Activated CD4-positive, alpha-beta T cell treated with anti-CD3 and anti-CD28 coated beads, Interleukin-2, amount 50 U/mL, for 24 hours (primary cell): ENCODE measurements at regions not wholly inside any gene's neighbourhood (a gene's known extent, or its start where the extent isn't known, plus 50 kb on each side); places are given as distances from the start of the nearest gene placed in this dataset.

Experiments
- DNase-seq, 2 donors: peaks; one replicate each; pipeline ENCODE4 v3.0.0-alpha.2; 2020; ENCODE audit warnings: low read depth in 1 of 2, low spot score in 1 of 2

DNA sequence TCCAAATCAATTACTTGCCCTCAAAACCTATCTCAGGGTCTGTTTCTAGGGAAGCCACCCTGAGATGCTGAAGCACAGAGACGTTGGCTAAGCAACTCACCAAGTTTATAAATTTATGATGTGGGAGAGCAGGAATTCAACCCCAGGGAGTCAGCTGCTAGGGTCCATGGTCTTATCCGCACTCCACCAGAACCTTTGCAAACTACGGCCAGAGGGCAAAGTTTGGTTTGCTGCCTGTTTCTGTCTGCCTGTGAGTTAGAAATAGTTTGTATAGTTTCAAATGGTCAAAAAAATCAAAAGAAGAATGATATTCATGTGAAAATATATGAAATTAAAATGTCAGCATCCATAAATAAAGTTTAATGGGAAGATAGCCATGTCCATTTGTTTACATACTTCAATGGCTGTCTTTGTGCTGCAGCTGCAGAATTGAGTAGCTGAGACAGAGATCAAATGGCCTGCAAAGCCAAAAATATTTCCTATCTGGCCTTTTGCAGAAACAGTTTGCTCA is 83.7 kb upstream of the ZFP64 start:
- DNase-seq = no peak

- no peak for DNase-seq
Measured at GRCh38 chr20:52270696-52271095, 79.1 kb upstream of the ZFP64 start.

GRCh38 chr20:52270001-52270606 is 78.5 kb upstream of the ZFP64 start:
- no peak for DNase-seq

DNA sequence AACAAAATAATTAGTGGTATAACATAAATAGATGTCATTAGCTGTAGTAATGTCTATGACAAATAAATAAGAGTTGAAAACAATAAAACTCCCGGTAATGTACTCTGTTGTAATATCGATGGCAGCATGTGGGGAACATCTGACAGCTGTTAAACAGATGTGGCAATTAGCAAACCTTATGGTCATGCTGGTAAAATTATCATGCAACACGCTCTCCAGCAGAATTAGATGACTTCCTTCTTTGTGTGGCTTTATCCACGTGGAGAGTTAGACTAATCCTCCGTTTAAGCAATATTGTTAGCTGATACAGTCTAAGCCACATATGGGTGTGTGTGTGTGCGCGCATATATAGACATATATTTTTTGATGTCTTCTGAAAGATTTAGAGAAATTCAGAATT is 77.7 kb upstream of the ZFP64 start:
- DNase-seq = no peak

DNA sequence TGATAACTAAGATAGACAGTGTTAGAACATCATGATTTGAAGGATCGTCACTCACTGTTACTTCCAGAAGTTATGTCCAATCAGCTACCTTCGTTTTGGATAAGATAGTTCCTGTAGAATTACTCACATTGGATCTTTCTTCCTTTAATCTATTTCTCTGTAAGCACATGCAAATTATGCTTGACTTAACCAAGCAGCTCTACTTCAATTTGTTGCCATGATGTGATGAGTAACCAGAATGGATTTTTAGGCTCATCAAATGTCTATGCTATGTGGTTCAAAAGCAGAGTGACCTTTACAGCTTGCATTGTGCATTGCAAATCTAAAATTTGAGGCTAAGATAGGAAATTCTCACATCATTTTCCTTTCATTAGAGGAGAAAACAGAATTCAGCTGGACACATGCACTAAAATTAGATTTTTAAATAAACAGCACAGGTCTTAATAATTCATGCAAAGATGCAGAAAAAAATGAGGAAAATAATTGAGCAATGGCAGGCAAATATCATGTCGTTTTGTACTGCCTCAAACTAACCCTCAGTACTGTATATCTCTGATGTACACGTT is 76.7 kb upstream of the ZFP64 start:
- no peak for DNase-seq

GRCh38 chr20:52267418-52267817 is 75.8 kb upstream of the ZFP64 start:
- no peak for DNase-seq

- DNase-seq = no peak
Measured at GRCh38 chr20:52263757-52264156, 72.2 kb upstream of the ZFP64 start.

DNA sequence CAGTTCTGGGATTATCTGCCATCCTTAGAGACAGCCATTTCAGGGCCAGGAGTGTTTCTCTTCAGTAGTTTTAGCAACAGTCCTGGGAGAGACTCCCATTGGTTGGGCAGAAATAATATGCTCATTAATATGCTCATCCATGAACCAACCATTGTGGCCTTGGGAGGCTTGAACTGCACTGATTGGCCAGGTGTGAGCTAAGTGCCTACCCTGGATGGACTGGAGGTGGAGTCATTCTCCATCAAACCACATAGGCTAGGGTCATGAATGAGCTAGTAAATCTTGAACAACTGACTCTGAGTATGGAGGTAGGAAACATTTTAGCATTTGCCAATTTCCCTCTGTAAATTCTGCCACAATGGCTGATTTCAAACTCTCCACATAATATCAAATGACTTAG is 70.2 kb upstream of the ZFP64 start:
- no peak for DNase-seq

- DNase-seq = no peak
Measured at GRCh38 chr20:52259295-52259694, 67.7 kb upstream of the ZFP64 start.

DNA sequence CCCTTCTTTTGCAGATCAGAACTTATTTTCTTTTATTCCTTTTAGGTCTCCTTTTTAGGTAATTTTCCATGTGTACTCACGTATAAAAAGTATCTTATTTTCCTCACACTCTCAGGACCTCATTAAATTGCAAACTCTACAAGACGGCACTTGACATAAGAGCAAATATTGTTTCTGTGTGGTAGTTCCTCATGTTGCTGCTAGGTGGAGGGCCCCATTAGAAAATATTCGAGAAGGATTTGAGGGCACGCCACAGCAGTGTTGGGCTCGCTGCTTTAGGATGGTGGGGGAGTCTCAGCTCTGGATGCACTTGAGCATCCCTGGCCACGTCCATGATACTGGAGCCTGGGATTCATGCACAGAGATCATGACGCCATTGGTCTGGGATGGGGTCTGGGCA is 64.9 kb upstream of the ZFP64 start:
- DNase-seq = no peak

- DNase-seq = no peak
Measured at GRCh38 chr20:52252664-52253063, 61.1 kb upstream of the ZFP64 start.

DNA sequence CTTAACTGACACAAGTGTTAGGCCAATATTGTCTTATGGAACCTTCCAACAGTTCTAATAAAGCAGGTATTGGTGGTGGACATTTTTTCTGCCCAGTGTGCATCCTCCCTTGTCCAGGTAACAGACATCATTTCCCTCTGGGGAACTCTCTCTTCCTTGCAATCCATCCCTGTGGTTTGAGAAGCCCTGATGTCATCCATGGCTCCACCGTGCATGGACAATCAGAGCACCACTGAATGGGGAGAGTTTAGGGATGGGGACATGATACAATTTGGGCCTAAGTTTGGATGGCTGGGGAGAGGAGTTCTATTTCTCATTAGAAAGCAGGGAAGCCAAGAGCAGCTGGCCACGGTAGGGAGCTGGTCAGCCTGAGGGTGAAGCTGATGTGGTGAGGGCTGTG is 60.2 kb upstream of the ZFP64 start:
- no peak for DNase-seq

DNA sequence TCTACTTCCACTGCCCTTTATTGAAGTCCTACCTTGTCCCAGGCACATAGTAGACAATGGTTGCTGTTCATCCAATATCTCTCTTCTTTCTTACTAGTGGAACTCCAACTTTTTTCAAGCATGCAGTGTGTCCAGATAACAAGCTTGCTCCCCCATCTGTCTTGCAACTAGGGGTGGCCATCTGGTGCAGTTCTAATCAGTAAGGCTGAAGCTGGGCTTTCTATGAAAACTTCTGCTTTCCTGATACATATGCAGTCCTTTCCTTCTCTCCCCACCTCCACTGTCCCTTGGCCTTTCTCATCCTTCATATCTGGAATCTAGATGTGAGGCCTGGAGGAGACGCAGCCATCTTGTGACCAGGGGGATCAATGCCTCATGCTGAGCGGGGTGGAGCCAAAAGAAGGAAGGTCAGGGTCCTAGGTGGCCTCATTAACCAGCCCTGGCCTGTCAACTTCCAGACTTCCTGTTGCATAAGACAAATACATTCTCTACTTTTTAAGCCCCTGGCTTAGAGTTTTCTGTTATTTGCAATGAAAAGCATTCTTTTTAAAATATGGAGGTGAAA is 59.6 kb upstream of the ZFP64 start:
- DNase-seq = no peak

DNA sequence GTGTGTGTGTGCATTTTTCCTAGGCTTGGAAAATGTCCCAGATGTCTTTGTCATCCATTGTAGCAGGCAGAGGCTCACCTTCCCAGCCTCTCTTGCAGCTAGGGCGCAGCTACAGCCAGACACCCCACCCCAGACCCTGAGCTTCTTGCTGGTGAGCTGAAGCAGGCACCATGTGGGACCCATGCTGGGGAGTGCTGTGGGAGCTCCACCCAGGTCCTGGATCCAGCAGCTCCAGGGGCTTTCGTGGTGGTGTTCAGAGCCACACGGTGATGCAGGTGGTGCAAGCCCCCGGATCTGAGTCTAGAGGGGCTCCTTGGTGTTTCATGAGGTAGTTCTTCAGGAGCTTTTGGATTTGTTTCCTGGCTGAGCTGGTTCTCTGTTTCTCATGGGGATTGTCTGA is 56.0 kb upstream of the ZFP64 start:
- no peak for DNase-seq

DNA sequence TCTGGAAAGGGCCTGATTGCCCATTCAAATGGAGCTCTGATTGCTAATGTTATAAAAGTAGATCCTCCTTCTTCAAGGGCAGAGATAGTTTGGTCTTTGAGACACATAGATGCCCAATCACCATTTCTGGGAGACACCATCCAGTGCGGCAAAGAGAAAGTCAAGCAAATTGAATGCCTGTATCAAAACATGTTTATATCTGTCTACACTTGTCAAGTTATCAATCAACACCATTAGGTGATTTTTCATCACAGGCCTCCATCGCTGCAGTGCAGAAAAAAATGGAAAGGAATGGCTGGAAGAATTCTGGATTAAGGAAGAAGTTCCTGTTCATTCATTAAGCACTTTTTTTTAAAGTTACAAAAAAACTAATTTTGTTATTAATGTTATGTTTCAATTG is 54.8 kb upstream of the ZFP64 start:
- DNase-seq = no peak

GRCh38 chr20:52244702-52245101 is 53.1 kb upstream of the ZFP64 start:
- no peak for DNase-seq

DNA sequence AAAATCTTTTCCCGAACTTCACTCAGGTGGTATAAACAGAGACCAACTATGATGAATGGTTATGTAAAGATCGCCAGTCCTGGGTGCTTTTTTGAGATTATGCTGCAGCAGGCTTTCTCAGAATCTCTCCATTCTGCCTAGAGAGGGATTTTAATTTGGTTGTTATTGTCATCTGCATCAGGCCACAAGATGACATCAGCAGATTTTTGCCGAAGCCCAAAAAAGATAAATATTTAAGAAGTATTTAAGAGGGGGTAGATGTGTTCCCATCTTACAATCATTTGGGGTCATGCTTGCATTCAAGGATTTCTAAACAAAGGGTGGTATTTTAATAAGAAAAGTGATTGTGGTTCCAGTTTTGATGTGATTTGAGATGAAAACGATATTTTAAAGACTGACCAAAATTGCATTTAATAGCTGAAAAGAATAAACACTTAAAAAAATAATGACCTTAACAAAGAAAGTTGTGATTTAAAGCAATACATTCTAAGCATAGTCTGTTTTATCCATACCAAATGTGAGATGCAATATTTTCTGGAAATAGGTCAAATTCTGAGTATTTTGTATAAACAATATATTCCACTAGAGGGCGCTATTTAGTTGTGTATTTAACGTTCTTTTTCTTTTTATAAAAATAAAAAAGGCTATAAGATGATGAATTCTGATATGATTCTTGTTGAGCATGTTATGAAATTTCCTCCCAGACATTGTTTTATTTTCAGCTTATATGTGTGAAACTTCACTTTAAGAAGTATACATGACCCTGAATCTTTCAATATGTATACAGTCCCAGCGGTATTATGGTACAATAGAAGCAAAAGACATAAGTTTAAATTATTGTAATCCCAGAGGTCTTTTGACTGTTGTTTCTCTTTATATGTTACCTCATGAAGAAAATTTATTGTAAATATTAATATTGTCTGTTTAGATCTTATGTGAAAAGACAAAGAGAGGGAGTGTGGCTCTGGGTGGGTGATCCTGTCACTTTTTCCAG is 51.0 kb upstream of the ZFP64 start:
- DNase-seq = no peak
